Lung (tissue), 11 donors: ENCODE measurements at regions not wholly inside any gene's neighbourhood (a gene's known extent, or its start where the extent isn't known, plus 50 kb on each side); places are given as distances from the start of the nearest gene placed in this dataset.
"Not testable (repeated sequence)": the region's sequence is repeated elsewhere in the genome, so short reads cannot be mapped to it uniquely, and the experiment has no call there.

ENCODE experiments used
- ATAC-seq: fragments of 200-7000 bp; cut with Tn5 transposase; one replicate; pipeline ENCODE4 v1.9.1; 2020; ENCODE audit warnings: moderate number of reproducible peaks; ENCODE audit not compliant: insufficient read depth, low FRiP score
- DNase-seq, 3 donors: peaks; one replicate each; pipeline ENCODE4 v3.0.0-alpha.2; 2013 to 2017
- H3K27ac ChIP-seq, 2 donors: one replicate each; pipeline ENCODE4 v1.5.1; 2013; ENCODE audit warnings: mild to moderate bottlenecking in 2 of 2, moderate library complexity in 2 of 2, control low read depth in 1 of 2, inconsistent platforms in 1 of 2, low read depth in 1 of 2, low read length in 1 of 2
- H3K27me3 ChIP-seq, 3 donors: one replicate each; pipeline ENCODE4 v1.5.1; 2013; ENCODE audit warnings: low read length in 2 of 3; ENCODE audit not compliant: control insufficient read depth in 3 of 3, insufficient read depth in 3 of 3
- H3K36me3 ChIP-seq, 4 donors: one replicate each; pipeline ENCODE4 v1.5.1; 2013; ENCODE audit warnings: low read length in 4 of 4, mild to moderate bottlenecking in 1 of 4, moderate library complexity in 1 of 4; ENCODE audit not compliant: control insufficient read depth in 4 of 4, insufficient read depth in 4 of 4
- H3K4me1 ChIP-seq, 5 donors: one replicate each; pipeline ENCODE4 v1.5.1; 2013; ENCODE audit warnings: low read length in 5 of 5, mild to moderate bottlenecking in 2 of 5, moderate library complexity in 1 of 5; ENCODE audit not compliant: control insufficient read depth in 5 of 5, insufficient read depth in 5 of 5
- H3K4me3 ChIP-seq: one replicate; pipeline ENCODE4 v1.5.1; 2013; ENCODE audit warnings: mild to moderate bottlenecking, control low read depth, moderate library complexity
- H3K9ac ChIP-seq, 2 donors: one replicate each; pipeline ENCODE4 v1.5.1; 2013; ENCODE audit warnings: low read length in 2 of 2, control low read depth in 1 of 2; ENCODE audit not compliant: insufficient read depth in 1 of 2
- H3K9me3 ChIP-seq, 4 donors: one replicate each; pipeline ENCODE4 v1.5.1; 2013; ENCODE audit warnings: low read length in 3 of 4, mild to moderate bottlenecking in 1 of 4, moderate library complexity in 1 of 4; ENCODE audit not compliant: control insufficient read depth in 4 of 4, insufficient read depth in 3 of 4
- CTCF ChIP-seq: IDR thresholded peaks from 2 replicates; pipeline ENCODE4 v1.5.1; 2012; ENCODE audit warnings: mild to moderate bottlenecking; ENCODE audit errors: control extremely low read depth, extremely low read depth
- WGBS, 2 donors: extraction: QIAGEN DNeasy Blood & Tissue Kit; methylation state at CpG; one replicate each; pipeline ENCODE4 v1.1.7; 2013; 5-methylcytosine and 5-hydroxymethylcytosine counted together
- donor health status: control.
- donor health status: control.
- donor health status: Bipolar disorder and iron deficiency.
- donor health status: healthy.
- donor health status: DM: yes; HTN: yes; CAD: no.

GRCh38 chr10:34885898-34886297, 70.8 kb upstream of the PARD3 start:
- Histone ChIP-seq H3K9me3 (no peaks in the 10 kb centered on the region), H3K4me3 (no peak overlapping the region), H3K27me3 (no peaks in the 10 kb centered on the region), H3K27ac (no peak overlapping the region), H3K4me1 (no peaks in the 10 kb centered on the region), H3K9ac (no peak overlapping the region), H3K36me3 (no peaks in the 10 kb centered on the region)
- DNase-seq: peak in 1 of 3 donors; percentile 16
- WGBS, 2 donors: 77 to 91% methylated on average over 3 of the region's 3 CpGs
- TF ChIP-seq CTCF: no peak
- no peak for ATAC-seq

GRCh38 chr10:34885011-34885410, 69.9 kb upstream of the PARD3 start:
- H3K9me3 ChIP-seq: no peaks in the 10 kb centered on the region
- TF ChIP-seq CTCF: no peak
- WGBS, 2 donors: 94 to 96% methylated on average over 4 of the region's 4 CpGs
- H3K4me3 ChIP-seq: no peak overlapping the region
- H3K36me3 ChIP-seq: no peaks in the 10 kb centered on the region
- H3K4me1 ChIP-seq: no peaks in the 10 kb centered on the region
- DNase-seq: no peak
- no peaks in the 10 kb centered on the region for H3K27me3 ChIP-seq
- no peak overlapping the region for H3K9ac ChIP-seq
- no peak for ATAC-seq
- no peak overlapping the region for H3K27ac ChIP-seq

- TF ChIP-seq CTCF: no peak
- Histone ChIP-seq H3K27ac (no peak overlapping the region), H3K4me1 (no peaks in the 10 kb centered on the region), H3K9me3 (no peaks in the 10 kb centered on the region), H3K36me3 (no peaks in the 10 kb centered on the region), H3K27me3 (no peaks in the 10 kb centered on the region), H3K4me3 (no peak overlapping the region), H3K9ac (no peak overlapping the region)
- ATAC-seq: no peak
- 66 to 83% methylated on average over 4 of the region's 4 CpGs for WGBS, 2 donors
- peak in 2 of 3 donors; percentile 21 to 53 for DNase-seq
These were observed 69.3 kb upstream of the PARD3 start for GRCh38 chr10:34884272-34884952.

GRCh38 chr10:34880817-34881216, 65.7 kb upstream of the PARD3 start:
- ATAC-seq (no peak), DNase-seq (no peak)
- TF ChIP-seq CTCF: no peak
- no peaks in the 10 kb centered on the region for H3K36me3 ChIP-seq
- WGBS, 2 donors: 90% methylated on average over 7 of the region's 7 CpGs
- no peak overlapping the region for H3K27ac ChIP-seq
- H3K9me3 ChIP-seq: no peaks in the 10 kb centered on the region
- no peaks in the 10 kb centered on the region for H3K4me1 ChIP-seq
- H3K9ac ChIP-seq: no peak overlapping the region
- no peak overlapping the region for H3K4me3 ChIP-seq
- no peaks in the 10 kb centered on the region for H3K27me3 ChIP-seq

GRCh38 chr10:34878651-34879050, 63.6 kb upstream of the PARD3 start:
- not testable (repeated sequence) for H3K27me3 ChIP-seq, H3K36me3 ChIP-seq, H3K27ac ChIP-seq, H3K9me3 ChIP-seq, H3K4me3 ChIP-seq, H3K9ac ChIP-seq, ATAC-seq, H3K4me1 ChIP-seq, DNase-seq
- whole genome bisulfite sequencing, 2 donors: 93 to 98% methylated on average over 1 of the region's 1 CpG
